GM21619 (cell line): ENCODE measurements at regions not wholly inside any gene's neighbourhood (a gene's known extent, or its start where the extent isn't known, plus 50 kb on each side); places are given as distances from the start of the nearest gene placed in this dataset.

Source experiments
- ATAC-seq: cut with Tn5 transposase; IDR thresholded peaks from one replicate; pipeline ENCODE4 v1.9.1; 2021; ENCODE audit not compliant: unreplicated experiment

- ATAC-seq: no peak
Observed at GRCh38 chr22:48249713-48250268, 1487.3 kb downstream of the TBC1D22A start.

- no peak for ATAC-seq
Observed at GRCh38 chr22:48248901-48249455, 1486.5 kb downstream of the TBC1D22A start.

GRCh38 chr22:48247829-48248228 is 1485.4 kb downstream of the TBC1D22A start:
- ATAC-seq: no peak

DNA sequence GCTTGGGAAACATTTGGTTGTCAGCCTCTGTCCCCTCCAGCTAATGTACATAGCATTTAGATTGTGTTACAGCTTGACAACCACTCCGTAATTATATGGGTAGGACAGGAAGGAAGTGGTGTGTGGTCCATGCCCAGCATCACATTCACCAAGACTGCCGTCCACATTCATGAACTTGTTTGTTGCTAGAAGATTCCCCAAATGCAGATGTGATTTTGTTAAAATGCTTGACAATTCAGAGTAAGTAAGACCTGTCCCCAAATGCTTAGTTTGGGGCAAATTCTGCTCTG is 1482.7 kb downstream of the TBC1D22A start:
- no peak for ATAC-seq

GRCh38 chr22:48244388-48245195 is 1482.1 kb downstream of the TBC1D22A start:
- ATAC-seq: no peak

- no peak for ATAC-seq
Observed at GRCh38 chr22:48242461-48242864, 1480.0 kb downstream of the TBC1D22A start.

DNA sequence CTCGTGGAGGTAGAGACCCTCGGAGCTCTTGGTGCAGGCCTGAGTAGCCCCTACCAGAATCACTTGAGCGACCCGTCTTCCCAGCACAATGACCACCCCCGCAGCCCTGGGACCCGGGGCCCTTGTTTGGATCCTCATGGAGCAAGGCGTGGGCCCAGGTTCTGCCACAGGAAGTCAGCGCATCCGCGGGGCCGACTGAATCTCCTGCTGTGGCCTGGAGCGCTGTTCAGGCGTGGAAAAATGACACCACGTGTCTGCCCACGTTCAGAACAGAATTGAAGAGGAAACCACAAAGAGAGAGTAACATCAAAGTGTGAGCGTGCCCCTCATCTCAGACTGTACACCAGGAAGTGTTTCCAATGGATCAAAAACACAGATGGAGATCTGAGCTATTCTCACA is 1479.2 kb downstream of the TBC1D22A start:
- ATAC-seq: no peak

DNA sequence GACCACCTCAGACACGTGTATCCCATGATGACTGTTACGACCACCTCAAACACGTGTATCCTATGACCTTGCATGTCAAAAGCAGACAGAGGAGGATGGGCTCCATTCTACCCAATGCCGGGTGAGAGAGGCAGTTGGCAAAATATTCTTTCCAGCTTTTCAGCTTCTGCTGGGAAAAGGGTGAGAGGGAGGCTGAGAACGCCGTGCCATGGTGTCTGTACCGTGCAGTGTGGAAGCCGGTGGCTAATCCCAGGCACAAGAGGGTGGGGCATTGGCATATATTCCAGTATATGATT is 1478.4 kb downstream of the TBC1D22A start:
- no peak for ATAC-seq

DNA sequence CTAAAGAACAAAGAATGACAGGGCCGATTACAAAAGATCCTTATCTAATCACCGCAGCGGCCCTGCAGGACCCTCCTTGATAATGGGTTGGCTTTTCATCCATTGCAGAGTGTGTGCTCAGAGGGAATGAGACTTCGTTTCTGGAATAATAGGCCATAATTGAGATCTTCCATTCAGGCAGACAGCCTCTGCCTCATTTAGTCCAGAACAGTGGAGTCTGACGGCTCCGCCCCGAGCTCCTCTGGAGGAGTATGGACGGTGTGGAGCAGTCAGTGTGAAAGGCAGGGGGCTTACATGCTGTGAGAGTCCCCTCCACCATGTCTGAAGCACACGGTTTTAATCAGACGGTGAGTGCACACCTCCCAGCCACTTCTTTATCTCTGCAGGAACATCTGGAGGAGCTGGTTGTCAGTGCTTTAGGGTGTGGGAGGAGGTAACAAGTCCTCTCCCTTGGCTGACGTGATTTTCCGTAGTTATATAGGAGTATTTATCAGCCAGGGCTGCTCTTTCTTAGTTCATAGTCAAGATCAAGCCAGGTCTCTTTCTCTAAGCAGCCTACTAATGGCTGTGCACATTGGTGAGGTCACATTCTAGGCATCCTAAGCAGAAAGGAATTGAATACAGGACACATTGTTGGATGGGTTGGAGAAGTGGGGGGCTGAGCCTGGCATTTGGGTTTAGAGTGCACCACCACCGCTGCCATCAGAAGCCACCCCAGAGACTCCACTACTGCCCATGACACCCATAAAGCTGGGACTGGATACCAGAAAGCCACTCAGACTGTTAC is 1477.9 kb downstream of the TBC1D22A start:
- ATAC-seq: no peak

DNA sequence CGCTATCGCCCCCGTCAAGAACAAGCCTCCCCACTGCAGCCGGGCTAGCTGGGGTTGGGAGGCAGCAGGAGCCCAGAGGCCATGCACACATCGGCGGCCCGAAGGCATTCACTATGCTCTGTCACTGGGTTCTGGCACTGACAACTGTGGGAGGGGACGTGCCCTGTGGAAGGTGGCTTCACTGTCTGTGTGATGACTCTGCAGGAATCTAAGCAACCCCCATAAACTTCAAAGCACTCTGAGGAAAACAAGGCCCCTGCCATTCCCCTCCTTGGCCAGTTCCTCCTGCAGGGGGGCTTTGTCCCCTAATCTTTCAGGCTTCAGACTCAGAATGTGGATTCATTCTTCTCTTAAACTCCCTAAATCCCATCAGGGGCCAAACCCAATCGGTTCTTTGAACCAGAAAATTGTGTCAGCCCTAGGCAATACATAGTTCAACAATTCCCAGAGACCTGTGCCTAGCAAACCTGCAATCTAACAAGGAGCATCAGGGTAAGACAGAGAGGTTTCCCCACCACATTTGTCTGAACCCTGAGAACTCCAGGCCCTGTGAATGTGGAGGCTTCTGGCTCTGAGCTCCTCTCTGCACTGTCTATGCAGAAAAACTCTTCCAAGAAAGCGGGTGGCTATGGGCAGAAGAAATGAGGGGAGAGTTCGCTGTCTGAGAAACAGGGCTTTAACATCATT is 1477.2 kb downstream of the TBC1D22A start:
- ATAC-seq: no peak

- ATAC-seq: no peak
Observed at GRCh38 chr22:48238966-48239365, 1476.5 kb downstream of the TBC1D22A start.

DNA sequence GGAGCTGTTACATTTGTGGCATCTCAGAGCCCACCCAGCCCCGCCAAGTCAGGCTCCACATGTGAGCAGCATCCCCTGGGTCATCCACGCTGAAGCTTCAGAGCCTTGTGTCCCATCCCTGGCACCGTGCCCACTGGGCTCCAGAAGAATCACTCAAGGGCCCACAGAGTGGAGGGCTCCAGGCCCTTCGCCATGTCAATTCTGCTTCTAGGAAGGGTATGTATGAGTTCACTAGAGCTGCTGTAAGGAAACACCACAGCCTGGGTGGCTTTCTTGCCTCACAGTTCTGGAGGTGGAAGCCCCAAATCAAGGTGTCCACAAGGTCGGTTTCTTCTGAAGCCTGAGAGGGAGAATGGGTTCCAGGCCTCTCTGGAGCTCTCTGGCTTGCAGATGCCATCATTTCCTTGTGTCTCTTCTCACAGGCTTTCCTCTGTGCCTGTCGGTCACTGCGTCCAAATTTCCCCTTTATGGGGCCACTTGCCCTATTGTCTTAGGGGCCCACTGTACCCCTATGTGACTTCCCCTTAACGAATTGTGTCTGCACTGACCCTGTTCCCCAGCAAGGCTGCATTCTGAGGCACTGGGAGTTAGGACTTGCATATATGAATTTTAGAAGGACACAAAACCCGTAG is 1476.0 kb downstream of the TBC1D22A start:
- no peak for ATAC-seq

GRCh38 chr22:48237466-48238283 is 1475.2 kb downstream of the TBC1D22A start:
- ATAC-seq: no peak

GRCh38 chr22:48236261-48236660 is 1473.8 kb downstream of the TBC1D22A start:
- ATAC-seq: no peak

- no peak for ATAC-seq
Observed at GRCh38 chr22:48235744-48236143, 1473.3 kb downstream of the TBC1D22A start.

- ATAC-seq: no peak
Observed at GRCh38 chr22:48234011-48234410, 1471.6 kb downstream of the TBC1D22A start.

- no peak for ATAC-seq
Observed at GRCh38 chr22:48233586-48233985, 1471.1 kb downstream of the TBC1D22A start.

DNA sequence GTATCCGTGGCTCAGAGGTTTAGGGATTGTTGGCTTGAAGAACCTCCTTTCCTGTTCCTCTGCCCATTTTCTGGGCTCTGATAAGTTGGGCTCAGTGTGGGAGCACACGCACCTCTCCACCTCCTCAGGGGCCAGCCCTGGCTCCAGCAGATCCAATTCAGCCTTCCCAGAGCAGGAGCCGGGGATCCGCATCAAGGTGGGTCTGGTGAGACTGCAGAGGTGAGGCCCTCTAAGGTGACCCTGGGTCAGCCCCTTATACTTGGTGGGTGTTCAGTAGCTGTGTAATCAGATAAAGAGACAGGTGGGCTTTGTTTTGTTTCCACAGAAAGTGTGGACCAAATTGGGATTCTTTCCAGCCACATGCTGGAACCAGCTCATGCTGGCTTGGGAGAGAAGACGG is 1466.0 kb downstream of the TBC1D22A start:
- no peak for ATAC-seq

GRCh38 chr22:48227341-48228018 is 1465.0 kb downstream of the TBC1D22A start:
- ATAC-seq: no peak
